HTR-8/SVneo (cell line): ENCODE measurements at regions not wholly inside any gene's neighbourhood (a gene's known extent, or its start where the extent isn't known, plus 50 kb on each side); places are given as distances from the start of the nearest gene placed in this dataset.
"Not testable (repeated sequence)": the region's sequence is repeated elsewhere in the genome, so short reads cannot be mapped to it uniquely, and the experiment has no call there.

ENCODE experiments used
- DNase-seq: peaks from one replicate; pipeline ENCODE4 v3.0.0; 2011; ENCODE audit warnings: low spot score, mixed read lengths; ENCODE audit not compliant: insufficient read length
- FAIRE-seq: peaks from 2 replicates; lab custom pipeline; 2011; peaks lifted over from hg19 to GRCh38; lab: Jason Lieb, UNC

DNA sequence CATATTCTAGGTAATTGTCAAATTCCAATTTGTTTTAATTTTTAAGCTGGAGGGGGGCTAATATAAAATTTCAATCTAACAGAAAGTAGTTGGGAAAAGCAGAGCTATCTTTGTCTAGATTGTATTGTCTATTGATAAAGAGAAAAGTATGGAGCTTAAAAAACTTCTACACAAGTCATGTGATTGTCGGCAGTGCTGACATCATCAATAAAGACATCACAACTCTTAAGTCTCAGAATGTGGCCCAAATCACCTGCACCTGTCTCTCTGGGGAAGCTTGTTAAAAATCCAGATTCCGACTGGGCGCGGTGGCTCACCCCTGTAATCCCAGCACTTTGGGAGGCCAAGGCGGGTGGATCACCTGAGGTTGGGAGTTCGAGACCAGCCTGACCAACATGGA, 333.8 kb downstream of the RASEF start:
- FAIRE-seq = no peak
- no peak for DNase-seq

GRCh38 chr9:82729991-82730589, 332.9 kb downstream of the RASEF start:
- FAIRE-seq = no peak
- DNase-seq = no peak

GRCh38 chr9:82732928-82733327, 330.0 kb downstream of the RASEF start:
- FAIRE-seq (no peak), DNase-seq (no peak)

- DNase-seq = no peak
- no peak for FAIRE-seq
These were observed 326.8 kb downstream of the RASEF start for GRCh38 chr9:82736126-82736525.

- no peak for DNase-seq
- no peak for FAIRE-seq
These were observed 326.2 kb downstream of the RASEF start for GRCh38 chr9:82736701-82737100.

- FAIRE-seq (no peak), DNase-seq (no peak)
These were observed 317.0 kb downstream of the RASEF start for GRCh38 chr9:82745919-82746318.

GRCh38 chr9:82750411-82750913, 312.5 kb downstream of the RASEF start:
- FAIRE-seq (no peak), DNase-seq (no peak)

DNA sequence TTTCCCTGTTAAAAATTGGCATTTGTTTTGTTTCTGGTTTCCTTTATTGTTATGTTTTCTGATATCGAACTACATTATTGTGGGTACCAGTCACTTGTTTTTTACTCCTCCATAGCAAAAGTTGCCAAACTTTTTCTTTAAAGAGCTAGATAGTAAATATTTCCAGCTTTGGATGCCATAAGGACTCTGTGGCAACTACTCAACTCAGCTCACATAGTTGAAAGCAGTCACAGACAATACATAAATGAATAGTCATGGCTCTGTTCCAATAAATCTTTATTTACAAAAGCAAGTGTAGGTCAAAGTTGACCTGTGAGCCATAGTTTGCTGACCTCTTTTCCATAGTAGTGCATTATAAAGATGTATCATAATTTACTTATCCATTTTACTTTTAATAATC, 305.0 kb downstream of the RASEF start:
- no peak for FAIRE-seq

GRCh38 chr9:82761027-82761426, 301.9 kb downstream of the RASEF start:
- FAIRE-seq = no peak

More for the DNA sequence above, 305.0 kb downstream of the RASEF start:
- no peak for DNase-seq

DNA sequence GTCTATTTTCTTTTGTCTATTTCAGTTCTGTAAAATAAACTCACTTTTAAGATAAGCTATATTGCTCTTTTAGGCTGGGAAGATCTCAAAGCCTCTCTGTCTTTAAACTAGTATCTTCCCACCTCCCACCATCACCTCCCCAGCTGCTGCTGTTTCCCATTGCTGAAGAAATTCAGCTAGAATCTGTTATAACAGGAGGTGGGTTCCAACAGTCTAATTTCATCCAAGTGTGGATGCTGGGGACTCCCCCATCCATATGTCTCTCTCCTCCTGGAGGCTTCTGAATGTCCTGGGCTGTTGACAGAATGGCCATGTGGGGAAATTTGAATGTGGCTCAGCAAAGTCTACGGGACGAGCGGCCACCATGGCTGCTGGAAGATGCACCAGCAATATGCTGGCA, 301.0 kb downstream of the RASEF start:
- DNase-seq (no peak), FAIRE-seq (no peak)

More at GRCh38 chr9:82761027-82761426, 301.9 kb downstream of the RASEF start:
- no peak for DNase-seq

DNA sequence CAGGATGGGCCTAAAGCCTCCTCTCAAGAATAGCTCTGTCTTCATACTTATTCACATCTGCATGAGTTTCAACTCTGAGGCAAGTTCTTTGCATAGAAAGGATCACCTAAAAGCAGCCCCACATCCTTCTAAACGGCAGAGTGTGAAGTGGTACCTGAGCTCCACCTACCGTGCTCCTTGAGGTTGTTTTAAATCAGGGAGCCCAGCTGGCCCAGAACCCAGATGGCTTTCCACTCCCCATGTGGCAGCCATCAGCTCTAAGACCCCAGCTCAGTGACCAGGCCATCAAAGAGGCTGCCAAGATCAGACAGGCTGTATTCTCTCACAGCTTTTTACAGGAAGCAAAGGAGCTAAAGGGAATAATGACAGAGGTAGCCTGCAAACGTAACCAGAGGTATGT, 299.3 kb downstream of the RASEF start:
- FAIRE-seq = no peak
- no peak for DNase-seq

DNA sequence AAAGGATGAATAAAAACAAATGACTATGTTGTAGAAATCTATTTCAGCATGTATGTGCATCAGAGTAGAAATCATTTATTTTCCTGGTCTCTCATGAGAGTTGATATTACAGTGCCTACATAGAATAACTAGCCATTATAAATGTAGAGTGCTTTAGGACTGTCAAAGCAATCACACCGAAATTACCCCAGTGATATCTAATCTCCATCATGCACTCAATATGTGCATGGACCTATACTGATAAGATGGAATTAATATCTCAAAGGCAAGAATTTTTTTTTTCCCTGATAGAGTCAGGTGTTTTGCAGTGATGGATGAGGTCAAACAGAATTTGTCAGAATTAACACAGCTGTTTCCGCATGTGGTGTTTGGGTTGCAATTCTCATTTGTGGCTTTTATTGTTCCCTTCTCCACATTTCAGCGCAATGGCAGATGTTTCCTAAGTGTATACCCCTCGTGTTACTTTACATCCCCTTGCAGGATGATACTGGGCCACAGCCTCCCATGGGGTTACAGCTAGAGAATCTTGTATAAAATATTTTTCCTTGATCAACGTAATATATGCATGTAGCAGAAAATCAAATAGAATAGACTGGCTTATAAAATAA, 298.8 kb downstream of the RASEF start:
- FAIRE-seq (no peak), DNase-seq (no peak)

- FAIRE-seq, DNase-seq: not testable (repeated sequence)
These were observed 288.2 kb downstream of the RASEF start for GRCh38 chr9:82774707-82775231.

GRCh38 chr9:82776508-82776907, 286.4 kb downstream of the RASEF start:
- FAIRE-seq (no peak), DNase-seq (no peak)

DNA sequence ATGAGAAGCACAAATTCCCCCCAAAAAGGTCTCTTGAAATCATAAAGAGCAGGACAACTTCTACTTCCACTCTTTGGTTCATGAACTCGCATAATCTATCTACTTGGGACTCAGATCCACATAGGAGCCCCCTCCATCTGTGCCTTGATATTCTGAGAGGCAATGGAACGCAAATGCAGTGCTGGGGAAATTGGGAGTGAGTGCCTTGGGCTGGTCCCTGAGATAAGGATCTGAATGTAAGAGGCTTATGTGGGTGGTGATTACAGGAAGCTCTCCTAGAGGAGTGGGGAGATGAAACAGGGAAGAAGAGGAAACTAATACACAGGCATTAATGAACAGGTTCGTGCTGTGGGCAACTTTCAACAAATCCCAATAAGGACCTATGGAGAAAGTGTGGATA, 285.6 kb downstream of the RASEF start:
- DNase-seq = no peak

DNA sequence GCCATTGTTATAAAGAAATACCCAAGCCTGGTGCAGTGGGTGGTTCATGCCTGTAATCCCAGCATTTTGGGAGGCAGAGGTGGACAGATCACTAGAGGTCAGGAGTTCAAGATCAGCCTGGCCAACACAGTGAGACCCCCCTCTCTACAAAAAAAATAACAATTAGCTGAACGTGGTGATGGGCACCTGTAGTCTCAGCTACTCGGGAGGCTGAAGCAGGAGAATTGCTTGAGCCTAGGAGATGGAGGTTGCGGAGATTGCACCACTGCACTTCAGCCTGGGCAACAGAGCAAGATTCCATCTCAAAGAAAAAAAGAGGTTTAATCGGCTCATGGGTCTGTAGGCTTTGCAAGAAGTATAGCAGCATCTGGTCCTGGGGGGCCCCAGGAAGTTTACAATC, 284.0 kb downstream of the RASEF start:
- not testable (repeated sequence) for DNase-seq, FAIRE-seq

More for the DNA sequence above, 285.6 kb downstream of the RASEF start:
- FAIRE-seq = no peak

GRCh38 chr9:82780017-82780416, 282.9 kb downstream of the RASEF start:
- DNase-seq (no peak), FAIRE-seq (no peak)

GRCh38 chr9:82781921-82782392, 281.0 kb downstream of the RASEF start:
- DNase-seq (no peak), FAIRE-seq (no peak)

DNA sequence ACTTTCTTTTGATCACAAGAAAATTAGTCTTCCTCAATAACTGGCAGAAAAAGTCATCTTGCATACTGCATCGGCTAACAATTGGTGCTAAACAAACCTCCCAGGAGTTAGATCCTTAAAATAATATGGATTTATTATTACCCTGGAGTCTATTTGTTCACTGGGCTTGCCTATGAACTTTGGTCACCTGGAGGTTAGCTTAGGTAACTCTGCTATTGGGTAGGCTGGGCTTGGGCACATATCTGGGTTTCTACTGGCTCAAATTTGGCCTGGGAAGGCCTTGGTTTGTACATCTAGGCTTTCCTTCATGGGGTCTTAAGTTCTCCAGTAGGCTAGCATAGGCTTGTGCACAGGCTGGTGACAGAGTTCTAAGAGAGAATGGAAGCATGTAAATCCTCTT, 279.9 kb downstream of the RASEF start:
- no peak for FAIRE-seq
- no peak for DNase-seq

- no peak for DNase-seq
- no peak for FAIRE-seq
These were observed 278.4 kb downstream of the RASEF start for GRCh38 chr9:82784589-82784988.

- no peak for DNase-seq
- FAIRE-seq = no peak
These were observed 273.7 kb downstream of the RASEF start for GRCh38 chr9:82789155-82789824.
